HEK293 (cell line): ENCODE measurements at regions not wholly inside any gene's neighbourhood (a gene's known extent, or its start where the extent isn't known, plus 50 kb on each side); places are given as distances from the start of the nearest gene placed in this dataset.

ENCODE experiments used
- SP2 ChIP-seq: fragments of 450-650 bp; formaldehyde crosslinking; IDR thresholded peaks from 2 replicates; pipeline ENCODE4 v1.5.1; 2016; ENCODE audit warnings: missing biosample characterization, missing genetic modification characterization
- ZFP37 ChIP-seq: fragments of 450-650 bp; formaldehyde crosslinking; IDR thresholded peaks from 2 replicates; pipeline ENCODE4 v1.5.1; 2016; ENCODE audit warnings: missing biosample characterization, missing genetic modification characterization
- ZNF184 ChIP-seq: fragments of 450-650 bp; IDR thresholded peaks from 2 replicates; pipeline ENCODE4 v1.5.1; 2018; ENCODE audit warnings: missing biosample characterization, mild to moderate bottlenecking, missing genetic modification characterization
- ZNF221 ChIP-seq: fragments of 450-650 bp; formaldehyde crosslinking; IDR thresholded peaks from 2 replicates; pipeline ENCODE4 v1.5.1; 2017; ENCODE audit warnings: missing biosample characterization, missing genetic modification characterization, borderline replicate concordance
- ZNF423 ChIP-seq: fragments of 450-650 bp; formaldehyde crosslinking; IDR thresholded peaks from 2 replicates; pipeline ENCODE4 v1.5.1; 2016; ENCODE audit warnings: missing biosample characterization, missing genetic modification characterization
- ZNF560 ChIP-seq: fragments of 450-650 bp; formaldehyde crosslinking; IDR thresholded peaks from 2 replicates; pipeline ENCODE4 v1.5.1; 2017; ENCODE audit warnings: missing biosample characterization, missing genetic modification characterization, borderline replicate concordance
- ZNF785 ChIP-seq: fragments of 450-650 bp; formaldehyde crosslinking; IDR thresholded peaks from 2 replicates; pipeline ENCODE4 v1.5.1; 2016; ENCODE audit warnings: missing biosample characterization, missing genetic modification characterization
- TF ChIP-seq, protein P1 (sequence below): fragments of 450-650 bp; IDR thresholded peaks from 2 replicates; pipeline ENCODE4 v1.5.1; 2018; ENCODE audit warnings: missing biosample characterization, mild to moderate bottlenecking, missing genetic modification characterization
- TF ChIP-seq, protein P2 (sequence below): fragments of 450-650 bp; formaldehyde crosslinking; IDR thresholded peaks from 2 replicates; pipeline ENCODE4 v1.5.1; 2016; ENCODE audit warnings: missing biosample characterization, missing genetic modification characterization
- TF ChIP-seq, protein P3 (sequence below): fragments of 450-650 bp; formaldehyde crosslinking; IDR thresholded peaks from 2 replicates; pipeline ENCODE4 v1.5.1; 2016; ENCODE audit warnings: missing biosample characterization, missing genetic modification characterization
- TF ChIP-seq, protein P4 (sequence below): fragments of 450-650 bp; formaldehyde crosslinking; IDR thresholded peaks from 2 replicates; pipeline ENCODE4 v1.5.1; 2016; ENCODE audit warnings: missing biosample characterization, missing genetic modification characterization
- TF ChIP-seq, protein P5 (sequence below): fragments of 450-650 bp; formaldehyde crosslinking; IDR thresholded peaks from 2 replicates; pipeline ENCODE4 v1.5.1; 2016; ENCODE audit warnings: missing biosample characterization, missing genetic modification characterization
- TF ChIP-seq, protein P6 (sequence below): IDR thresholded peaks from 2 replicates; pipeline ENCODE4 v1.6.1; 2011; ENCODE audit warnings: mild to moderate bottlenecking, low read depth, low read length, borderline replicate concordance

DNA sequence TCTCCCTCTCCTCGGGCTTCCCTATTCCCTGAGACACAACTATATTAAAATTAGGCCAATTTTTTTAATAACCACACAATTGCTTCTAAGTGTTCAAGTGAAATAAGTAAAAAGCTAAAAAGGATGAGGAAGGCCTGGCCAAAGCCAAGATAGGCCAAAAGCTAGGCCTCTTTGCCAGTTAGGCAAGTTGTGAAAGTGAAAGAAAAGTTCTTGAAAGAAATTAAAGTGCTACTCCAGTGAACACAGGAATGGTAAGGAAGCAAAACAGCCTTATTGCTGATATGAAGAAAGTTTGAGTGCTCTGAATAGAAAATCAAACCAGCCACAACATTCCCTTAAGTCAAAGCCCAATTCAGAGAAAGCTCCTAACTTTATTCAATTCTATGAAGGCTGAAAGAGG is 114.2 kb upstream of the FAT4 start:
- TF ChIP-seq, protein P1, sequence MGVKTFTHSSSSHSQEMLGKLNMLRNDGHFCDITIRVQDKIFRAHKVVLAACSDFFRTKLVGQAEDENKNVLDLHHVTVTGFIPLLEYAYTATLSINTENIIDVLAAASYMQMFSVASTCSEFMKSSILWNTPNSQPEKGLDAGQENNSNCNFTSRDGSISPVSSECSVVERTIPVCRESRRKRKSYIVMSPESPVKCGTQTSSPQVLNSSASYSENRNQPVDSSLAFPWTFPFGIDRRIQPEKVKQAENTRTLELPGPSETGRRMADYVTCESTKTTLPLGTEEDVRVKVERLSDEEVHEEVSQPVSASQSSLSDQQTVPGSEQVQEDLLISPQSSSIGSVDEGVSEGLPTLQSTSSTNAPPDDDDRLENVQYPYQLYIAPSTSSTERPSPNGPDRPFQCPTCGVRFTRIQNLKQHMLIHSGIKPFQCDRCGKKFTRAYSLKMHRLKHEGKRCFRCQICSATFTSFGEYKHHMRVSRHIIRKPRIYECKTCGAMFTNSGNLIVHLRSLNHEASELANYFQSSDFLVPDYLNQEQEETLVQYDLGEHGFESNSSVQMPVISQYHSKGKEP, result no peak
- TF ChIP-seq ZNF221 (no peak), ZNF560 (tag by site-specific recombination) (no peak), ZNF423 (no peak), ZNF785 (no peak), SP2 (tag by site-specific recombination) (no peak), ZNF184 (tag by site-specific recombination) (no peak), ZFP37 (tag by site-specific recombination) (no peak)
- TF ChIP-seq, protein P2, sequence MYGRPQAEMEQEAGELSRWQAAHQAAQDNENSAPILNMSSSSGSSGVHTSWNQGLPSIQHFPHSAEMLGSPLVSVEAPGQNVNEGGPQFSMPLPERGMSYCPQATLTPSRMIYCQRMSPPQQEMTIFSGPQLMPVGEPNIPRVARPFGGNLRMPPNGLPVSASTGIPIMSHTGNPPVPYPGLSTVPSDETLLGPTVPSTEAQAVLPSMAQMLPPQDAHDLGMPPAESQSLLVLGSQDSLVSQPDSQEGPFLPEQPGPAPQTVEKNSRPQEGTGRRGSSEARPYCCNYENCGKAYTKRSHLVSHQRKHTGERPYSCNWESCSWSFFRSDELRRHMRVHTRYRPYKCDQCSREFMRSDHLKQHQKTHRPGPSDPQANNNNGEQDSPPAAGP (tag by site-specific recombination), result no peak
- TF ChIP-seq, protein P3, sequence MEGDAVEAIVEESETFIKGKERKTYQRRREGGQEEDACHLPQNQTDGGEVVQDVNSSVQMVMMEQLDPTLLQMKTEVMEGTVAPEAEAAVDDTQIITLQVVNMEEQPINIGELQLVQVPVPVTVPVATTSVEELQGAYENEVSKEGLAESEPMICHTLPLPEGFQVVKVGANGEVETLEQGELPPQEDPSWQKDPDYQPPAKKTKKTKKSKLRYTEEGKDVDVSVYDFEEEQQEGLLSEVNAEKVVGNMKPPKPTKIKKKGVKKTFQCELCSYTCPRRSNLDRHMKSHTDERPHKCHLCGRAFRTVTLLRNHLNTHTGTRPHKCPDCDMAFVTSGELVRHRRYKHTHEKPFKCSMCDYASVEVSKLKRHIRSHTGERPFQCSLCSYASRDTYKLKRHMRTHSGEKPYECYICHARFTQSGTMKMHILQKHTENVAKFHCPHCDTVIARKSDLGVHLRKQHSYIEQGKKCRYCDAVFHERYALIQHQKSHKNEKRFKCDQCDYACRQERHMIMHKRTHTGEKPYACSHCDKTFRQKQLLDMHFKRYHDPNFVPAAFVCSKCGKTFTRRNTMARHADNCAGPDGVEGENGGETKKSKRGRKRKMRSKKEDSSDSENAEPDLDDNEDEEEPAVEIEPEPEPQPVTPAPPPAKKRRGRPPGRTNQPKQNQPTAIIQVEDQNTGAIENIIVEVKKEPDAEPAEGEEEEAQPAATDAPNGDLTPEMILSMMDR (tag by site-specific recombination), result no peak
- TF ChIP-seq, protein P4, sequence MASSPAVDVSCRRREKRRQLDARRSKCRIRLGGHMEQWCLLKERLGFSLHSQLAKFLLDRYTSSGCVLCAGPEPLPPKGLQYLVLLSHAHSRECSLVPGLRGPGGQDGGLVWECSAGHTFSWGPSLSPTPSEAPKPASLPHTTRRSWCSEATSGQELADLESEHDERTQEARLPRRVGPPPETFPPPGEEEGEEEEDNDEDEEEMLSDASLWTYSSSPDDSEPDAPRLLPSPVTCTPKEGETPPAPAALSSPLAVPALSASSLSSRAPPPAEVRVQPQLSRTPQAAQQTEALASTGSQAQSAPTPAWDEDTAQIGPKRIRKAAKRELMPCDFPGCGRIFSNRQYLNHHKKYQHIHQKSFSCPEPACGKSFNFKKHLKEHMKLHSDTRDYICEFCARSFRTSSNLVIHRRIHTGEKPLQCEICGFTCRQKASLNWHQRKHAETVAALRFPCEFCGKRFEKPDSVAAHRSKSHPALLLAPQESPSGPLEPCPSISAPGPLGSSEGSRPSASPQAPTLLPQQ (tag by site-specific recombination), result no peak
- TF ChIP-seq, protein P5, sequence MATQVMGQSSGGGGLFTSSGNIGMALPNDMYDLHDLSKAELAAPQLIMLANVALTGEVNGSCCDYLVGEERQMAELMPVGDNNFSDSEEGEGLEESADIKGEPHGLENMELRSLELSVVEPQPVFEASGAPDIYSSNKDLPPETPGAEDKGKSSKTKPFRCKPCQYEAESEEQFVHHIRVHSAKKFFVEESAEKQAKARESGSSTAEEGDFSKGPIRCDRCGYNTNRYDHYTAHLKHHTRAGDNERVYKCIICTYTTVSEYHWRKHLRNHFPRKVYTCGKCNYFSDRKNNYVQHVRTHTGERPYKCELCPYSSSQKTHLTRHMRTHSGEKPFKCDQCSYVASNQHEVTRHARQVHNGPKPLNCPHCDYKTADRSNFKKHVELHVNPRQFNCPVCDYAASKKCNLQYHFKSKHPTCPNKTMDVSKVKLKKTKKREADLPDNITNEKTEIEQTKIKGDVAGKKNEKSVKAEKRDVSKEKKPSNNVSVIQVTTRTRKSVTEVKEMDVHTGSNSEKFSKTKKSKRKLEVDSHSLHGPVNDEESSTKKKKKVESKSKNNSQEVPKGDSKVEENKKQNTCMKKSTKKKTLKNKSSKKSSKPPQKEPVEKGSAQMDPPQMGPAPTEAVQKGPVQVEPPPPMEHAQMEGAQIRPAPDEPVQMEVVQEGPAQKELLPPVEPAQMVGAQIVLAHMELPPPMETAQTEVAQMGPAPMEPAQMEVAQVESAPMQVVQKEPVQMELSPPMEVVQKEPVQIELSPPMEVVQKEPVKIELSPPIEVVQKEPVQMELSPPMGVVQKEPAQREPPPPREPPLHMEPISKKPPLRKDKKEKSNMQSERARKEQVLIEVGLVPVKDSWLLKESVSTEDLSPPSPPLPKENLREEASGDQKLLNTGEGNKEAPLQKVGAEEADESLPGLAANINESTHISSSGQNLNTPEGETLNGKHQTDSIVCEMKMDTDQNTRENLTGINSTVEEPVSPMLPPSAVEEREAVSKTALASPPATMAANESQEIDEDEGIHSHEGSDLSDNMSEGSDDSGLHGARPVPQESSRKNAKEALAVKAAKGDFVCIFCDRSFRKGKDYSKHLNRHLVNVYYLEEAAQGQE (tag by site-specific recombination), result no peak
- TF ChIP-seq, protein P6, sequence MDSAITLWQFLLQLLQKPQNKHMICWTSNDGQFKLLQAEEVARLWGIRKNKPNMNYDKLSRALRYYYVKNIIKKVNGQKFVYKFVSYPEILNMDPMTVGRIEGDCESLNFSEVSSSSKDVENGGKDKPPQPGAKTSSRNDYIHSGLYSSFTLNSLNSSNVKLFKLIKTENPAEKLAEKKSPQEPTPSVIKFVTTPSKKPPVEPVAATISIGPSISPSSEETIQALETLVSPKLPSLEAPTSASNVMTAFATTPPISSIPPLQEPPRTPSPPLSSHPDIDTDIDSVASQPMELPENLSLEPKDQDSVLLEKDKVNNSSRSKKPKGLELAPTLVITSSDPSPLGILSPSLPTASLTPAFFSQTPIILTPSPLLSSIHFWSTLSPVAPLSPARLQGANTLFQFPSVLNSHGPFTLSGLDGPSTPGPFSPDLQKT, result no peak
